Stimulated activated CD8-positive, alpha-beta memory T cell treated with anti-CD3 and anti-CD28 coated beads, Interleukin-4, amount 100 ng/mL, for 24 hours (primary cell): ENCODE measurements at regions not wholly inside any gene's neighbourhood (a gene's known extent, or its start where the extent isn't known, plus 50 kb on each side); places are given as distances from the start of the nearest gene placed in this dataset.

ENCODE experiments used
- DNase-seq: peaks from one replicate; pipeline ENCODE4 v3.0.0-alpha.2; 2020; ENCODE audit warnings: low read depth

DNA sequence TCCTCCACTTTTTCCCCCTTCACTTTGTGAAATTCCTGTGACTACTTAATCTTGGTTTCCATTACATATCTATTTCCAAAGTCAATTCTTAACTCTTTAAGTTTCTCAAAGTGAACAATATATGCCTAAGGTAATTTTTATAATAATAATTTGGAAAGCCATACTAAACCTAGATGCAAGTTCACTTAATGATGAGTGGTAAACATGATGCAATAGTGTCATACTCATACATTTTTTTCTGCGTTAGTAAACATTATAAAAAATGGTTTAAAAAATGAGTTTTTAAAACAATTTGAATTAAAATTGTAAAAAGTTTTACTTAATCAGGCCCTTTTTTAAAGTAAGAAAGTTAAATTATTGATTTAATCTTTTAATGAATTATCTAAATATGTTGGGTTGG, 659.4 kb upstream of the FZD8 start:
- no peak for DNase-seq

DNA sequence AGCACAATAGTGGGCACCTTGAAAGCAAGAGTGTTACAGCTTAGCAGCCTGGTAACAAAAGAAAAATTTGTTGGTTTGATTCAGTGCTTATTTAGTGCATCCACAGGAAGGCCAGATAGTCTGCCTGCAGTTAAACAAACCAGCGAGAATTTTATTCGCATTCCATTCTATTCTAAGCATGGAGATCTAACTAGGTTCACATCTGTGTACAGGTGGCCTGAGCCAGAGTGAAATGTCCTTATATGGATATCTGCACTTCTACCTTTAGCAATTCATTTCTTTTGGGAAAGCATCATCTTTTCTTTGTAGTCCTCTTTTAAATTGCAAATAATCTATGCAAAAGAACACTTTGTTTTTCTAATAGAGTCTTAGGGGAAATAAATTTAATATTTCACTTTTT, 659.0 kb upstream of the FZD8 start:
- DNase-seq = no peak

DNA sequence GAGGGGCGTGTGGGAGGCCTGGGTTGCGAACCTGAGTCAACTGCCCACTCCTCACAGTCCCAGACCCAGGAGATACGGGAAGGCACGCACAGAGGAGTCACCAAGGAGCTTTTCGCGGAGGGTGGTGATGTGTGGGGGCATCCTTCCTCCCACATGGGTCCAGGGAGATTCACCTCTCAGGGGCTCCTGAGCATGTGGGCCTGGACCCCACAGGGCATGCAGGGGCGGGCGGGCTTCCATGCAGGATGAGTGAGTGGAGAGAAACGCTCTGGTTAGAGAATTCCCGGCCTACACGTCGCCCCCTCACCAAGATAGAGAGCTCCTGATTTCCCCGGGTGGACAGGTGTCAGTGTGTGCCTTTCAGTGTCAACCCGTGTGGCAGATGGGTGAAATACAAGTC, 641.7 kb upstream of the FZD8 start:
- no peak for DNase-seq

DNA sequence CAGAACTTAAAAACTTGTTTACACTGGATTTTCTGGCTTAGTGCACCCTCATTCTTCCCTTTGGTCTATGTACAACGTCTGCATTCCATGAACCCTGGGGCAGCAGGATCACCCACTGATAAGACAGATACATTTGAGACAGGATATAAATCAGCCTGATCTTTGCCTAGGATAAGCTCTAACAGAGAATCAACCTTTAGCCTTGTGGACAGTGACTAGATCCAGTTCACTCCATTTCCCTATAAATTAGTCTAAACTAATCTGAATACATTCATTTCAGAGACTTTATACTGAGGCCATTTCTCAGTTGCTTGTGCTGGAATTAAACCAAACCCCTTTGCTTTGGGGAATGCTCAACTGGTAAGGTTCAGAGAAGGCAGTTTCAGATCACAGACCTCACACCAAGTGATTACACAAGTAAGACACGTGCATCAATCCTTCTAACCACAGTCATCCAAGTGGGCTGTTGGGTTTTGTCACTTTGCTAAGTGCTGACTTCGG, 639.8 kb upstream of the FZD8 start:
- DNase-seq = no peak

DNA sequence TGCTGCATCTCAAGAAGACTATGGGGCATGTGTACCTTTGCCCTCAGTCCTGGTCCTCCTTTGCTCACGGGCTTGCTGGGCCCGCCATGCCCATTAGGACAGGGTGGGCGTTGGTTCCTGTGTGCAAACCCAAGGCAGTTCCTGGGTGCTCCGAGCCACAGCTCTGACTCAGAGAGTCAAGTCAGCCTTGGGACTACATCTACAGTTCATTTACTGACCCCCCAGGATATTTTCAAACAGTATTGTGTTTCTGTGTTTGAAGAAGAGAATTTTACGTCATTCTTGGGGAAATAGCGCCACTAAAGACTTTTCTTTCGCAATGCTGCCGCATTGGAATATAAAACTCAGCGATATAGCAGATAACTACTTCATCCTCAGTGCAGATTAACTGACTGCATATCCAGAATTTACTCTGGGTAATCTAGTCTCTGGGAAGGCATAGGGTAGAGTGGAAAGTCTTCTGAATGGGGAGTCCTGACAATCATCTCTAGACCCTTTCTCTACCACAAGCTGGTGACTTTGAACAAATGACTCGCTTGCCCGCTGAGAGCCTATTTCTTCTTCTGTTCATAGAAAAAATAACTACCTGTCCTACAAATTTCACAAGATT, 638.9 kb upstream of the FZD8 start:
- DNase-seq = no peak

DNA sequence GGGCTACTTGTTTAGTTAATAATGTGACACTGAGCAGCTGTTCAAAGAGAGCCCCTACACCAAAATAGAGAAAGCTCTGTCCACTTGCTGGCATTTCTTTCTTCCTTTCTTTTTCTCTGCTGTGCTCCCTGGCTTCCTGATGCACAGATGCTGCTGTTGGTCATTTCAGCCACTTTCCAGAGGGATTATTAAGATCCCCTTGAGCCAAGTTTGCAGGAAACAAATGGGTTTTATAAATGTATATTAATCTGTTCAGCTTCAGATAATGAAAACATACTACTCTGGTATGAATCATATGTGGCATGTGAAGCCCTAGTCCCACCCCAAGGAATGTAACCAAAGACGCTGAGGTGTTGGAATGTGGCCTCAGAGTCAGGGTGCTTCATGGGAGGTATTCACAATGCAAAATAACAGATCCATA, 638.2 kb upstream of the FZD8 start:
- DNase-seq = no peak

DNA sequence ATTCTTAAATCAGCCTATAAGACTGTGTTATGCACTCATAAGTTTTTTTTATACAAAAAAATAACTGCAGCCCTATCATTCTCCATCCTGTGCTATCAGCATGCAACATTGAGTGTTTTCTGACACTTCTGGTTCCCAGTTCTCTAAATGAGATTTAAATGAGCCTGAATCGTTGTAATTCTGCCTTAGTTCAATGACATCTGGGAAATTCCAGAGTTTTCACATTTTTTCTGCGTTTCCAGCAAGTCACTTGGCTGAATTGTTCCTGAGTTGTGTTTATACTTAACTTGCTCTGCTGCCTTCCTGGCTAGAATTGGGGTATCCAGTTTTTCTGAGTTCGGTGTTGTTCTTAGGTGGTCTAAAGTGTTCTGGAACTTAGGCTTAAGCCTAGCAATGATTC, 636.1 kb upstream of the FZD8 start:
- DNase-seq = no peak

DNA sequence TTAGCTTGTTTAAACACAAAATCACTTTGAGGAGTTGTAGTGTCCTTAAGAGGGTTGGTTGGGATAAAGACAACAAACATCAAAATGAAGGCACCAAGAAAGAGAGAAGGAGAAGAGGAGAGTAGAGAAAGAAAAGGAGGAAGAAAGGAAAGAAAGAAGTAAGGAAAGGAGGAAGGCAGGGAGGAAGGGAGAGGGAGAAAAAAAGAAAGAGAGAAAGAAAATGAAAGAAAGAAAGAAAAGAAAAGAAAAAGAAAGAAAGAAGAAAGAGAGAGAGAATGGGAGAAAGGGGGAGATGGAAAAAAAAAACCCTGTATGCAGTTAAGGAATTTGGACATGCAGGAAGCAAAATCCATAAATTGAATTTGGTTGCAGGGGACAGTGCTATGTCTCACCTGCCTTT, 635.4 kb upstream of the FZD8 start:
- no peak for DNase-seq

DNA sequence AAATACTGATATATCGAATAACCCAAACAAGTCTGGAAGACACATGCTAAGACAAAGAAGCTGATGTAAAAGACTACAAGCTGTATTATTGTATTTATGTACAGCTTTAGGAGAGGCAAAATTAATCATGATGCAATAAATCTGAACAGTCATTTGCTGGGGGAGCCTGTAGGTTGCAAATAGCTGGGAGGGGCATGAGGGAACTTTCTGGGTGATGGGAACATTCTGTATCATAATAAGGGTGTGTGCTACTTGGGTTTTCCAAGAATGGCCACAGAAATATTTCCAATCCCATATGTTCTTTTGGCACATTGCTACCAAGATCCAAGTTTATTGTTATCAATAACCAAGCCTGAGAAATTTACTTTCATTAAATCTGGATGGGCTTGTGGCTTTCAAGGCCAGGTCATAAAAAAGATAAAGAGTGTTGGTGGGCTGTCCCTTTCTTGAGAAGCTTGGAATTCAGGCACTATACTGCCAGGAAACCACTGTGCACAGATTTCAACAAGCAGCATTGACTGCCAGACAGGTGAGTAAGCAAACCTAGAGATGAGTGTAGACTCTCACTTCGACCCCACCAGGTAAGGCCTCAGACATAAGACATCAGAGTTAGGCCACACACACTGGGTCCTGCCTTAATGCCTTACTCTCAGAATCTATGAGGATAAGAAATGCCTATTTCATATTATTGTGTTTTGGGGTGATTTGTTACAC, 629.7 kb upstream of the FZD8 start:
- no peak for DNase-seq

DNA sequence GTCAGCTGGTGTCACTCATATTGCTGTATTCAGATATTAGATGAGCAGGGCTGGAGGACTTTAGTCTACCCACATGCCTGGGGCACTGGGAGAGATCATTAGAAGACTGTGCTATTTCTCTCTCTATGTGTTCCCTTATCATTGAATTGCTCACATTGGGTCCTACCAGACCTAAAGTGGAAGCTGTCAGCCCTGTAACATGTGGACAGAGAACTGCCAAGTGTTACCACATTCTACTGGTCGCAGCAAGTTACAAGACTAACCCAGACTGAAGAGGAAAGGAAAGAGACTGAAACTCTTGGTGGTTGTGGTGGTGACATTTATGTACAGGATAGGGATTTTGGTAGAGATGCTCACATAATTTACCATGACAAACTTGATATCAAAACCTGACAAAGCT, 627.1 kb upstream of the FZD8 start:
- DNase-seq = no peak

DNA sequence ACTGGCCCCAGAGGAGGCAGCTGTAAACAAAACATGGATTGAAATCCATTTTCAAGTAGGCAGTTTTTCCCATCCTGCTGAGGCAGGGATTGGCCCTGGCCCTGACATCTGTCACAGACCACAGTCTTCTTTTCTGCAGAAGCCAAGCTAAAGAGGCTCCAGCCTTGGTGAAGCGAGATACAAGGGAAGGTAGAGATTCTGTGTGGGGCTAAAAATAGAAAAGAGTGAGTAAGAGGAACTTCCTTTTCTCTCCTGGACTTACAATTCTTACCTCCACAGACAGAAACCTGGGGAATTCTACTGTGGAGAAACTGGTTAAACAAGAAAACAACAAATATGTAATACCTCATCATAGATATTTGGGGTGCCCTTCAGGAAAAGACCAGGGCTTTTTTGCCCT, 624.8 kb upstream of the FZD8 start:
- no peak for DNase-seq

DNA sequence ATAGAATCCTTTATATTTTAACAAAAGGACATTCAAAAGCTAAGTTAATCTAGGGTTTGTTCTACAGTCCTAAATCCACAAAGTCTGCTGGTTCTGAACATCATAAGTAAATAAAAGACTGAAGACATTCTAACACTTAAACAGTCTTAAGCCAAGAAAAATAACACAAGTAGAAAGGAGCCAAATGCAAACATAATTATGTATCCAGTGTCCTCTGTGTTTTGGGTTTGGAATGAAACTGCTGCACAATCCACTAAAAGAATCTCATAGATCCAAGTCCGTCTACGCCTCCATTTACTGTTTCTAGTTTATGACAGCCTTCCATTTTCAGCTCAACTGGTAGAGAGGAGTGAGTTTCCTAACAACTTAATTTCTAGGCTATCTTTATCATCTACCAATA, 623.6 kb upstream of the FZD8 start:
- DNase-seq = no peak

DNA sequence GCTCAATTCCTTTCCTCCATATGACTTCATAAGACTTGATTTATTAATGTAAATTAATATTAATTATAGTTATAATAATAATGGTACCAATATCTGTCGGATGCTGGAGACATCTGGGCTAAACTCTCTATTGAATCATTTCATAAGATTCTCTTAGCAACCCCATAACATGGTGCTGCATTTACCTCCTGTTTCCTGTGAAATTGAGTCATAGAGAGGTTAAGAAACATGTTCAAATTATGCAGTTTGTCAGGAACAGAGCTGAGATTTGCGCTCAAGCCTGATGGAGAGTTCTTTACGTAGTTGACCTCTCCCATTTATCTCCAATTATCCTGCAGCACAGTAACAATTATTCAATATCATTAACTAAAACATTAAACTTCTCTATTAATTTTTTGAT, 621.8 kb upstream of the FZD8 start:
- DNase-seq = no peak

DNA sequence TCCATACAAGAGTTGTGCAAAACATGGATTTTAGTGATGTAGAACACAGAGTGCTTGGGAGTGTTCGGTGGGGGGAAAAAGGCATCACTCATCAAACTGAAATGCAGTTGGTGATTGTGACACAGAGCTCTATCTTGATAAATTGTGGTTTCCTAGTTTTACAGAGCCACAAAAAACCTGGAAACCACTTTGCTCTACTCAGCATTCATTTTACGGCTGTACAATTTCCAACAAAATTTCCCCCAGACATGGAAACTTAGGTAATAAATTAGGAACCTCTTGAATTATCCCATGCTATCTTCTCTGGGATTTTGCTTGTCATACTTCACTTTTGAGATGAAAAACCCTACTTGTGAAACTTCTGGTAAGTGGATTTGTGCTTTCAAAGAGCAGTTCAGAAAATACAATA, 614.9 kb upstream of the FZD8 start:
- no peak for DNase-seq

DNA sequence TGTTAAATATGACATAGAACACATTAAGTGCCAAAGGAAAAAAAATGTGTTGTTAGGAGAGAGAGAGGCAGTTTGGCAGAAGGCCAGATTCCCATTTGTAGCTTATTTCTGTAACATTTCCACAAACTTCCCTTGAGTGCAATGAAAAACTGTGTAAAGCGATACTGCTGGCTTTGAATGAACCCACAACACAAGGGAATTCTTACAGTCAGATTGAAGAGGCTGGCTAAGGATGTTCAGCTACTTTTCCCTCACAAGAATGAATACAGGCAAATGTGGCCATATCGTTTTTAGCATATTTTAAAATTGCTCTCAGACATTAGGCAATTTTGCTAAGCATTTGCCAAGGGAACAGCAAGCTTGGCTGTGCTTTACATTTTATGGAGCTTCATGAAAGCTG, 614.1 kb upstream of the FZD8 start:
- no peak for DNase-seq

DNA sequence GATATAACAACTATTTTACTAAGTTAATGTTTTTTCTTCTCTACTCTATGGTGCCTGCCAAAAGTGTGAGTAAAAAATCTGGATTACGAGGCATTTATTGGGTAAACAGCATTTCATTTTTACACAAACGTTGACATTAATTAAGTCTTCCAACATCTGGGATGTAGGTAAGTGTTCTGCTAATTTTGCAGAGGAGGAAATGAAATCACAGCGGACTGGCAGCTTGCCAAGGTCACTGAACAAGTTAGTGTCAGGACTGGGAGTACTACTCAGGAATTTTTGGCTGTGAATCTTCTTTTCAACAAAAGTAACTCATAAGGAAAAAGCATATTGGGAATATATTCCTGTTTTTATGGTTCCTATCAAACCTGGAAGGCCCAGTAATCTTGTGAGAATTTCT, 612.1 kb upstream of the FZD8 start:
- DNase-seq = no peak

DNA sequence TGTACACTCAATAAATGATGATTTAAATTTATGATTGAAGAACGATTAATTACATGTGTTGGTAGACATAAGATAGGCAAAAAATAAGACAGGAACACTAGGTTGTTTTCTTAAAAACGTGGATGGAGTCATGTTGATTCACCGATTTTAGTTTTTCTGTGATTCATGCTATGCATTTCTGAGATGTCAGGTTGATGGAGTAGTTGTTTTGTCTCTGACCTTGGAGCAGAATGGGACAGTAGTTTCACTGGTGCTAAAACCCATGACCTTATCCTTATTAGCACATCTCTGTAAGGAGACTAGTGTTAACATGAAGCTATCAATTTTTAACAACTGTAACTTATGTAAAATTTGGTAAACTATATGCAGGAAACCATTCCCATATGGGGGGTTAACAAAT, 611.6 kb upstream of the FZD8 start:
- DNase-seq = no peak

DNA sequence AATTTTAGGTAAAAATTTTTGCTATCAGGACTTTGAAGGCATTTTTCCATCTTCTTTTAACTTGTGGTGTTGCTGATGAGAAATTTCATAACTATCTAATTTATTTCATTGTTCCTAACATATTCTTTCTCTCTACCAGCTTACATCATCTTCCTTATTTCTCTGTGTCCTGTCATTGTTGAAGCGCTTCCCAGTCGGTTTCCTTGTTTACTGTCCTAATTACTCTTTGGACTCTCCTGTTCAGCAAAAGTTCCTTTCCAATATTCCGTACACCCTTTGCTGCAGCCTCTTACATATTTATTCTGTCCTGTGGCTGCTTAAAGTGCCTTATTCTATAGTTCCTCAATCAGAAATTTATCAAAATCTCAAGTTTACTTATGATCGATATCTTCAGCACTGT, 609.0 kb upstream of the FZD8 start:
- no peak for DNase-seq

DNA sequence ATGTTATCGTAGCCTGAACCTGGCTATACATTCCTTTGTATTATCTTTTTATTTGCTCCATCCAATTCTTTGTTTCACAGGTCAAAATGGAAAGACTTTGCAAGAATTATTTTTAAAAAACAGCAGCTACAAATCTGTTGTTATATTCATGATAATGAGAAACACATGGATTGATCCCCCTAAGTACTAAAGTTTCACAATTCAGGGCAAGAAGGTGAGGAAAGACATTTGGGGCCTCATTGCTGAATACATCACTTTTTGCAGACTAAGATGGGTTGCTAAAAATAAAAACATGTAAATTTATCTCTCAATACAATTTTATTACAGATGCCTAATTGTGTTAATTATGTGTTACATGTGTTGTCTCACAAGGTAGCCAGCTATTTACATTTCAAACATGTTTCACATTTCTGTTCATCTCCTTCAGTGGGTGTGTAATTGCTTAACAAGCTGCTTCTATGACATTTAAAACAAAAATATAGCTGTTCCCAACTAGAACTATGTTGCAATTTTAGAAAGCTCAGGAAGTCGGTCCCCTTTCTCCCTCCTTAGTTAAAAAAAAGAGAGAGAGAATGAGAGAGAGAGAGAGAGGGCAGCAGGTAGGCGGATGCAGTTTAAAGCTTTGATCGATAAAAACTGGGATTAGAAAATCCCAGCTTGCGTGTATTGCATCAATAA, 606.3 kb upstream of the FZD8 start:
- no peak for DNase-seq

DNA sequence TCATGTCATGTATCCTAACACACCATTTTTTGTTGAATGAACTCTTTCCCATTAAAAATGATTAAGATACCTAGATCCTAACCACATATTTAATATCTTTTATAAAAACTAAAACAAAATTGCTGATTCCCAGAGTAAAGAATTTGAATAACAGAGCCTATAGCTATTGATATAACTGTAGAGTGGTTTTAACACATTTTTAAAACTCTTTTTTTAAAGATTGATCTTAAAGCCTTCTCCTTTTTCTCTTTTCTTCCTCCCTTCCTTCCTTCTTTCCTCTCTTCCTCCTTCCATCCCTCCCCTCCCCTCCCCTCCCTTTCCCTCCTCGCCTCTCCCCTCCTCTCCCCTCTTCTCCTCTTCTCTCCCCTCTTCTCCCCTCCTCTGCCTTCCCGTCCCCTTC, 605.4 kb upstream of the FZD8 start:
- no peak for DNase-seq

DNA sequence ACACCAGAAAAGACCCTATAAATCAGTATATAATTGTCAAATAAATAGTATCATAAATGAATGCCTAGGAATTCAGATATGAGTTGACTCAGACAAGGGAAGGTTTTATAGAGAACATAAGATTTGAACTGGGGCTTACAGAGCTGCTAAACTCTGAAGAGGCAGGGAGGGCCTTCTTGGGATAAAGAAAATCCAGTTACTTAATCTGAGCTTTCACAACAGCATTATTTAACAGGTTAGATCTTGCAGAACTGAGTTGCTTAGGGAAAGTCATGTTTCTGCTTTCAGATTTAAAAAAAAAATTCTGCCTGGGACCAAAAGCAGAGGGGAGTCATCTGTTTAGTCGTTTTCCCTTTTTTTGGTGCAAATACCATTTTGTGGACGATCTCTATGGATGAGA, 594.8 kb upstream of the FZD8 start:
- no peak for DNase-seq

DNA sequence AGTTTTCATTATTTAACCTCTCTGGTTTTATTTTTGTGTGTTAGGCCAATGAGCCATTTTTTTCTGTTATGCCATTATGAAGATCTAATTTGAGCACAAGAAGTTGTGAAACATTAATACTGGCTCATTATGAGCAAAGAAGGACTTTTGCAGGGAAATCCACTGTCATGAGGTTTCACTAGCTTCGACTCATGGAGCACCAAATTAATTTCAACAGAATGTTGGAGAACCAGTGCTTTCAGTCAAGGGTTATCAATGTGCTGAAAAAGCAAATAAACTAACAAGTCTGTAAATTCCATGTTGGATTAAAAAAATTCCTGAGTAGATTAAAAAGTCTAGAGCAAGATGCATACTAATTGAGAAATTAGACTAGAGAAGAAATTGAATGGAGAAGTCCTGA, 594.2 kb upstream of the FZD8 start:
- no peak for DNase-seq

DNA sequence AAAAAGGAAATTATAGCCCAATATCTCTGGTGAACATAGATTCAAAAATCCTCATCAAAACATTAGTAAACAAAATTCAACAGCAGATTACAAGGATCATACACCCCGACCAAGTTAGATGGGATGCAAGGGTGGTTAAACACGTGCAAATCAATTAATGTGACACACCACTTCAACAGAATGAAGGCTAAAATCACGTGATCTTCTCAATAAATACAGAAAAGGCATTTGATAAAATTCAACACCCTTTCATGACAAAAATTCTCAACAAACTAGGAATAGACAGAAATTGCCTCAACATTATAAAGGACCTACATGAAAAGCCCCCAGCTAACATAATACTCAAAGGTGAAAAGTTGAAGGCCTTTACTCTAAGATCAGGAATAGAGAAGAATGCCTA, 590.8 kb upstream of the FZD8 start:
- DNase-seq = no peak
